ENCODE measurements at regions not wholly inside any gene's neighbourhood (a gene's known extent, or its start where the extent isn't known, plus 50 kb on each side); places are given as distances from the start of the nearest gene placed in this dataset.

DNA sequence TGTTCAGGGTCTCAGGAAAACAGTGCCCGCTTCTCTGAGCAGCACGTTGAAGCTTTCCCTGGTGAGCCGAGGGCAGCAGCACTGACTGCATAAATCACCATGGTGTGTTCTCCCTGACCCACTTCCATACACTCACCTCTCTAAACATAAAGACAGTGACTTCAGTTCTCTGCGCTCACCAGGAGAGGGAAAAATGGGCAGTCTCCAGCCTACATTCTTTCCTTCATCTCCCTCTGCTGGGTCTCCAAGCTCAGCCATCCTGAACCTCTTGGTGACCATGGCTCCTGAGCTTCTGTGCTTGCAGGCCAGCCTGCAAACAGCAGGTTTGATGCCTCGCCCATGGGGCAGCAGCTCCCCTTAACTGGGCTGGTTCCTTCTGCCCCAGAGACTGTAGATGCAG is 236.6 kb upstream of the ZNF32 start:
- H3K27ac ChIP-seq (ENCODE audit: low read depth in 2 of 2, low read length in 1 of 2): no peak overlapping the region
- 93 to 94% methylated on average over 5 of the region's 5 CpGs for WGBS, 2 donors
- no peaks in the 10 kb centered on the region for H3K36me3 ChIP-seq (ENCODE audit: control insufficient read depth in 2 of 2, insufficient read depth in 2 of 2, low read length in 1 of 2)
- H3K4me3 ChIP-seq (ENCODE audit: low read depth in 1 of 2, low read length in 2 of 2): no peak overlapping the region
- no peaks in the 10 kb centered on the region for H3K4me1 ChIP-seq (ENCODE audit: control insufficient read depth in 2 of 2, insufficient read depth in 2 of 2, low read length in 1 of 2)
- H3K9me3 ChIP-seq (ENCODE audit: control insufficient read depth in 2 of 2, insufficient read depth in 1 of 2, low read depth in 1 of 2, low read length in 1 of 2): no peaks in the 10 kb centered on the region
- no peaks in the 10 kb centered on the region for H3K27me3 ChIP-seq (ENCODE audit: control insufficient read depth in 1 of 2, insufficient read depth in 2 of 2, low read length in 2 of 2)

DNA sequence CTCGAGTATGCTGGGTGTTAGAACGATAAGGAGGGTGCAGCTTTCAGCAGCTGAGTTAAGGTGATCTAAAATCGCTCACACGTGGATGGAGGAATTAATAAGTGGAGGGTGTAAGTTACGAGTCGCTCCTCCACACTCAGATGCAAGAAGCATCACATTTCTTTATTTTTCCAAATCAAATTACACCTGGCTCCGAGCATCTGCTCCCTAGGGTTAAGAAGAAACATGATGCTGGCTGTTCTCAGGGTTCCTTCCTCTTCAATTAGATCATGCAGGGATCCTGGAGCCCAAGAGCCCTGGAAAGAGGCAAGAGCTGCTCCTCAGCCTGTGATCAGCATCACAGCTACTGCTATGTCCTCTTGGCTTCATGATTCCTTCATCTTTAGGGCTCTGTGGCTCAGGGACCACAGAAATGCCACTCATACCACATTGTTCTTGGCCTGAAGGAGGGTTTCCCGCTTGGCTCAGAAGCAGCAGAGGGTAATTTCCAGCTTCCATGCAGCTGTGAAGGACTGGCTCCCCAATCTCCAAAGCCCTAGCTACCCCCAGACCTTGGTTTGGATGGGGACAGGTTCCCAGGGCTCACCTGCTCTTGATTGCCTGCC is 235.9 kb upstream of the ZNF32 start:
- Histone ChIP-seq H3K9me3 (ENCODE audit: control insufficient read depth in 2 of 2, insufficient read depth in 1 of 2, low read depth in 1 of 2, low read length in 1 of 2) (no peaks in the 10 kb centered on the region), H3K4me1 (ENCODE audit: control insufficient read depth in 2 of 2, insufficient read depth in 2 of 2, low read length in 1 of 2) (no peaks in the 10 kb centered on the region), H3K27ac (ENCODE audit: low read depth in 2 of 2, low read length in 1 of 2) (no peak overlapping the region), H3K36me3 (ENCODE audit: control insufficient read depth in 2 of 2, insufficient read depth in 2 of 2, low read length in 1 of 2) (no peaks in the 10 kb centered on the region), H3K27me3 (ENCODE audit: control insufficient read depth in 1 of 2, insufficient read depth in 2 of 2, low read length in 2 of 2) (no peaks in the 10 kb centered on the region), H3K4me3 (ENCODE audit: low read depth in 1 of 2, low read length in 2 of 2) (no peak overlapping the region)
- WGBS, 2 donors: 82 to 85% methylated on average over 8 of the region's 8 CpGs

DNA sequence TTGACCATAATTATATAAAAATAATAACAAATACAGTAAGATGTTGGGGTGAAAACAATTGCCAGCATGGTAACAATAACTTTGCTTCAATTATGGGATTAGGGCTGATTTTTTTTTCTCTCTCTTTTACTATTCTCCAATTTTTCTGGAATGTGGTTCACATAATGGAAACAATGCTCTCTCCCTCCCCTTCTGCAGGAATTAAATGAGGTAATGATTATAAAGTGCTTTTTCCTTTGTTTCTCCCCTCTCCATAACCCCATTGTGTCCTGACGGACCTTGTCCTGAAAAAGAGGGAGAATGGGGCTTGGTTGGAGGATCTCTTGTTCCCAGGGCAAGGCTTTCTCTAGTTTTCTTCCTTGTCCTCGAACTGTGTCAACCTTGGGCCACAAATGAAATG is 234.0 kb upstream of the ZNF32 start:
- H3K27me3 ChIP-seq (ENCODE audit: control insufficient read depth in 1 of 2, insufficient read depth in 2 of 2, low read length in 2 of 2): no peaks in the 10 kb centered on the region
- H3K36me3 ChIP-seq (ENCODE audit: control insufficient read depth in 2 of 2, insufficient read depth in 2 of 2, low read length in 1 of 2): no peaks in the 10 kb centered on the region
- peaks cover 0 to 1% of the 10 kb centered on the region in 2 donors for H3K4me1 ChIP-seq (ENCODE audit: control insufficient read depth in 2 of 2, insufficient read depth in 2 of 2, low read length in 1 of 2)
- 84 to 87% methylated on average over 2 of the region's 2 CpGs for WGBS, 2 donors
- H3K9me3 ChIP-seq (ENCODE audit: control insufficient read depth in 2 of 2, insufficient read depth in 1 of 2, low read depth in 1 of 2, low read length in 1 of 2): no peaks in the 10 kb centered on the region
- no peak overlapping the region for H3K27ac ChIP-seq (ENCODE audit: low read depth in 2 of 2, low read length in 1 of 2)
- no peak overlapping the region for H3K4me3 ChIP-seq (ENCODE audit: low read depth in 1 of 2, low read length in 2 of 2)

DNA sequence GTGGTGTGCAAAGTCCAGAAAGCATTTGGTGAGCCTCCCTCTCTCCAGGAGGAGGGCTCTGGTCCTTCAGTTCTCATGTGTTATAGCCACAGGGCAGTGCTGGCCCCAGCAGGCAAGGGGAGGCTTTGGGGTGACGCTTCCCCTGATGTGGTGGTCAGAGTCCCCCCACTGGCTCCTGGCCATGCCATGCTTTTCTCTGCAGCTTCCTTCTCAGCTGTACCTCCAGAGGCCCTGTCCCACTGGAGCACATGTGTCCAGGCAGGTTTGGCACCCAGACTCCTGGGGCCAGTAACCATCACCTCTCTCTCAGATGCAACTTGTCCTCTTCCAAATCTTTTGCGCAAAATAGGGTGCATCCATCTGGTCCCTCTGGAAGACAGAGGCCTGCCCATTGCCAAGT is 233.0 kb upstream of the ZNF32 start:
- Histone ChIP-seq H3K36me3 (ENCODE audit: control insufficient read depth in 2 of 2, insufficient read depth in 2 of 2, low read length in 1 of 2) (no peaks in the 10 kb centered on the region), H3K9me3 (ENCODE audit: control insufficient read depth in 2 of 2, insufficient read depth in 1 of 2, low read depth in 1 of 2, low read length in 1 of 2) (no peaks in the 10 kb centered on the region), H3K4me1 (ENCODE audit: control insufficient read depth in 2 of 2, insufficient read depth in 2 of 2, low read length in 1 of 2) (peaks cover 0 to 2% of the 10 kb centered on the region in 2 donors), H3K27me3 (ENCODE audit: control insufficient read depth in 1 of 2, insufficient read depth in 2 of 2, low read length in 2 of 2) (no peaks in the 10 kb centered on the region), H3K27ac (ENCODE audit: low read depth in 2 of 2, low read length in 1 of 2) (no peak overlapping the region), H3K4me3 (ENCODE audit: low read depth in 1 of 2, low read length in 2 of 2) (no peak overlapping the region)
- WGBS, 2 donors: 97% methylated on average over 2 of the region's 2 CpGs

DNA sequence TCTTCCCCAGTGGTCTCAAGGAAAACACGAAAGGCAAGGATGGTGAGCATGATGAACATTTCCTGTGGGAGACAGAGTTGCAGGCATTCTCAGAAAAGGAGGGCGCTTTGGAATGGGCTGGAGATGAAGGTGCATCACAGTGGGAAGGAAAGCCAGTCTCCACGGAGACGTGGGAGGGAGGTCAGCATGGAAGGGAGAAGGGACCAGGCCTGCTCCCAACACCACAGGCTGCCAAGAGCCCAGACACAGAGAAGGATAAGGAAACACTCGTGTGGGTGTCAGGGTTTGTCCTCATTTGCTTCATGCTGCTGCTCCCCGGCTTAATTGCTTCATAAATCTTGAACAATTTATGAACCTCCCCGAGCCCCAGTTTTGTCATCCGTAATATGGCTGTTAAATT is 231.5 kb upstream of the ZNF32 start:
- Histone ChIP-seq H3K36me3 (ENCODE audit: control insufficient read depth in 2 of 2, insufficient read depth in 2 of 2, low read length in 1 of 2) (no peaks in the 10 kb centered on the region), H3K27me3 (ENCODE audit: control insufficient read depth in 1 of 2, insufficient read depth in 2 of 2, low read length in 2 of 2) (no peaks in the 10 kb centered on the region), H3K27ac (ENCODE audit: low read depth in 2 of 2, low read length in 1 of 2) (no peak overlapping the region), H3K4me1 (ENCODE audit: control insufficient read depth in 2 of 2, insufficient read depth in 2 of 2, low read length in 1 of 2) (peaks cover 0 to 2% of the 10 kb centered on the region in 2 donors), H3K9me3 (ENCODE audit: control insufficient read depth in 2 of 2, insufficient read depth in 1 of 2, low read depth in 1 of 2, low read length in 1 of 2) (no peaks in the 10 kb centered on the region), H3K4me3 (ENCODE audit: low read depth in 1 of 2, low read length in 2 of 2) (no peak overlapping the region)
- 63 to 66% methylated on average over 8 of the region's 8 CpGs for WGBS, 2 donors

DNA sequence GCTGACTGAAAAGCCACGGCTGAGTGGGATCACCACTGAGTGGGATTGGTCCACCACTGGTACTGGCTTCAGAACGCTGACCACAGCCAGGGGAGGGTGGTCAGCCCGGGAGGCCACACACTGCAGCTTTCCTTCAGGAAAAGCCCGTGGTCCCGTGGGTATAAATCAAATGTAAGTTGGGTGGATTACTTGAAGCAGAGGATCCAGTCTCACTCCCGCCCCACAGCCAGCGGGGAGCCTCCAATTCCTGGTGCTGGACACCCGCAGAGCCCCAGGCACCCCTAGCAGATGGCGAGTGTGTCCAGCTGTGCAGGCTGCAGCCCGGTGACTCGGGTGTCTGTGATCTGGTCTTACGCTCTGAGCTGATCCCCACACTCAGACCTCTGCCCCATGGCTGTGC is 231.1 kb upstream of the ZNF32 start:
- Histone ChIP-seq H3K36me3 (ENCODE audit: control insufficient read depth in 2 of 2, insufficient read depth in 2 of 2, low read length in 1 of 2) (no peaks in the 10 kb centered on the region), H3K4me3 (ENCODE audit: low read depth in 1 of 2, low read length in 2 of 2) (no peak overlapping the region), H3K9me3 (ENCODE audit: control insufficient read depth in 2 of 2, insufficient read depth in 1 of 2, low read depth in 1 of 2, low read length in 1 of 2) (no peaks in the 10 kb centered on the region), H3K27ac (ENCODE audit: low read depth in 2 of 2, low read length in 1 of 2) (no peak overlapping the region), H3K4me1 (ENCODE audit: control insufficient read depth in 2 of 2, insufficient read depth in 2 of 2, low read length in 1 of 2) (peaks cover 0 to 2% of the 10 kb centered on the region in 2 donors), H3K27me3 (ENCODE audit: control insufficient read depth in 1 of 2, insufficient read depth in 2 of 2, low read length in 2 of 2) (no peaks in the 10 kb centered on the region)
- WGBS, 2 donors: 81 to 82% methylated on average over 12 of the region's 12 CpGs

DNA sequence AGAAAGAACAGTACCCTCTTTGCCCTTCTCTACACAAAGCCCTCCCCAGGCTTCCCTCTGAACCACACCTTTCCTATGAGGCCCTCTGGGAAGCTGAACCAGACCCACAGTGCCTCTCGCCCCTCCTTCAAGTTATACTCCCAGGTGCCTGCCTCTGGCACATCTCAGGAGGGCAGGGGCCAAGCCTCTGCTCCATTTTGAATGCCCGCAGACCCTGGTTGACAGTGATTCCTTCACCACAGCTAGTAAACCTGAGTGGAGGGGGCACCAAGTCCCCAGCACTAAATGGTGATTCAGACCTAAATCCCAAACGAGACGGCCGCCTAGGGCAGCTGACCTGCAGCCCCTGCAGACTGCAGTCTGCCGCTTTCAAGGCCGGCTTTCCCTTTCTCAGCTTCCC is 230.5 kb upstream of the ZNF32 start:
- Histone ChIP-seq H3K36me3 (ENCODE audit: control insufficient read depth in 2 of 2, insufficient read depth in 2 of 2, low read length in 1 of 2) (no peaks in the 10 kb centered on the region), H3K9me3 (ENCODE audit: control insufficient read depth in 2 of 2, insufficient read depth in 1 of 2, low read depth in 1 of 2, low read length in 1 of 2) (no peaks in the 10 kb centered on the region), H3K27me3 (ENCODE audit: control insufficient read depth in 1 of 2, insufficient read depth in 2 of 2, low read length in 2 of 2) (no peaks in the 10 kb centered on the region), H3K4me3 (ENCODE audit: low read depth in 1 of 2, low read length in 2 of 2) (no peak overlapping the region), H3K27ac (ENCODE audit: low read depth in 2 of 2, low read length in 1 of 2) (no peak overlapping the region), H3K4me1 (ENCODE audit: control insufficient read depth in 2 of 2, insufficient read depth in 2 of 2, low read length in 1 of 2) (peaks cover 0 to 2% of the 10 kb centered on the region in 2 donors)
- 84 to 92% methylated on average over 7 of the region's 7 CpGs for WGBS, 2 donors

DNA sequence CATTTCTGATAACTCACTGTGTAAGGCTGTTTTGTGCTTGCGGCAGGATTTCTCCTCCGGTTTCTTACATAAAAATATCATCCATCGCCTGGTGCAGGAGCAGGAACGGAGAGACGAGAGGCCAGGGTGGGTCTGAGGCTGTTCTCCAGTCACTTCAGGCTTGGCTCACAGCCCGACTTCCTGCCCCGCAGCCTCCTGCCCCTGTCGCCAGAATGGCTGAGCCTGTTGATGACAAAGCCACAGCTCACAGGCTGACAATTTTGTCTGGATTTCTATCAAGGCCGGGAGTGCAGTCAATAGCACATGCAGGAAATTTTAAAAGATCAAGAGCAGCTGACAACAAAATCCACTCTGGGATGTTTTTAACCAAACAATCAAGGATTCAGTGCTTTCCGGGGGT is 229.7 kb upstream of the ZNF32 start:
- 57 to 65% methylated on average over 10 of the region's 10 CpGs for WGBS, 2 donors
- H3K27ac ChIP-seq (ENCODE audit: low read depth in 2 of 2, low read length in 1 of 2): no peak overlapping the region
- no peak overlapping the region for H3K4me3 ChIP-seq (ENCODE audit: low read depth in 1 of 2, low read length in 2 of 2)
- peaks cover 0 to 2% of the 10 kb centered on the region in 2 donors for H3K4me1 ChIP-seq (ENCODE audit: control insufficient read depth in 2 of 2, insufficient read depth in 2 of 2, low read length in 1 of 2)
- H3K36me3 ChIP-seq (ENCODE audit: control insufficient read depth in 2 of 2, insufficient read depth in 2 of 2, low read length in 1 of 2): no peaks in the 10 kb centered on the region
- no peaks in the 10 kb centered on the region for H3K9me3 ChIP-seq (ENCODE audit: control insufficient read depth in 2 of 2, insufficient read depth in 1 of 2, low read depth in 1 of 2, low read length in 1 of 2)
- H3K27me3 ChIP-seq (ENCODE audit: control insufficient read depth in 1 of 2, insufficient read depth in 2 of 2, low read length in 2 of 2): no peaks in the 10 kb centered on the region

DNA sequence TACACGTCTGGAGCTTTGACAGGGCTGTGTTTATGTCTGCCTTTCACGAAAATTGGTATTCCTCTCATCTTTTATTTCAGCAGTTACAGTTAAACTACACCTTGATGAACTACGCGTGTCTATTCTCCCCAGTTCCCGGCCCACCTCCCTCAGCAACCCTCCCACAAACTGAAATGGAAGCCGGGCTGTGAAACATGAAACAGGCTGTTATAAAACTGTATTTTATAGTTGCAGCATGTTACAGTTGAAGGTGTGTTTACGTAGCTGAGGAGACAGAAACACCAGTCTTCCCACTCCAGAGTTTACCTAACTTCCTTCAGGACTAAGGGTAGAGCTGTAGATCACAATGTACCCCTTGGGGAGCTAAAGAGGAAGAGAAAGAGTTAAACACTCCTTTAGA is 228.3 kb upstream of the ZNF32 start:
- H3K4me3 ChIP-seq (ENCODE audit: low read depth in 1 of 2, low read length in 2 of 2): no peak overlapping the region
- no peaks in the 10 kb centered on the region for H3K27me3 ChIP-seq (ENCODE audit: control insufficient read depth in 1 of 2, insufficient read depth in 2 of 2, low read length in 2 of 2)
- H3K36me3 ChIP-seq (ENCODE audit: control insufficient read depth in 2 of 2, insufficient read depth in 2 of 2, low read length in 1 of 2): no peaks in the 10 kb centered on the region
- H3K9me3 ChIP-seq (ENCODE audit: control insufficient read depth in 2 of 2, insufficient read depth in 1 of 2, low read depth in 1 of 2, low read length in 1 of 2): no peaks in the 10 kb centered on the region
- no peak overlapping the region for H3K27ac ChIP-seq (ENCODE audit: low read depth in 2 of 2, low read length in 1 of 2)
- 90 to 91% methylated on average over 7 of the region's 7 CpGs for WGBS, 2 donors
- peaks cover 0 to 2% of the 10 kb centered on the region in 2 donors for H3K4me1 ChIP-seq (ENCODE audit: control insufficient read depth in 2 of 2, insufficient read depth in 2 of 2, low read length in 1 of 2)

DNA sequence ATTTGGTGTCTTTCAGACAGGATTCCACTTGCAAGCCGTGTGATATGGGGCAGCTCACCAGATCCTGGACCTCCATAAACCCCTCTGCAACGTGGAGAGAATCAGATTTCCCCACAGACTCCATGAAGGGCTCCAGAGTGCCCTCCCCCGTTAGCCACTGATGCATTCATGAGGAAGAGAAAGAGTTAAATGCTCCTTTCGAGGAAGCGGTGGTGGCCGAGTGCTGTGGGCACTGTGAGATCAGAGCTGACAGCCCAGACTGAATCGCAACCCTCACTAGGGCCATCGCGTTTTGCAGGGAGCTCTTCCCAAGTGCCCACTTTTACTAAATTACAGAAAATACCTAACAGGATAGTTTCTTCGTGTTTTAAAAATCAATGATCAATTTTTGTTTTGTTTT is 226.3 kb upstream of the ZNF32 start:
- Histone ChIP-seq H3K4me3 (ENCODE audit: low read depth in 1 of 2, low read length in 2 of 2) (no peak overlapping the region), H3K9me3 (ENCODE audit: control insufficient read depth in 2 of 2, insufficient read depth in 1 of 2, low read depth in 1 of 2, low read length in 1 of 2) (no peaks in the 10 kb centered on the region), H3K36me3 (ENCODE audit: control insufficient read depth in 2 of 2, insufficient read depth in 2 of 2, low read length in 1 of 2) (no peaks in the 10 kb centered on the region), H3K27ac (ENCODE audit: low read depth in 2 of 2, low read length in 1 of 2) (no peak overlapping the region), H3K27me3 (ENCODE audit: control insufficient read depth in 1 of 2, insufficient read depth in 2 of 2, low read length in 2 of 2) (no peaks in the 10 kb centered on the region), H3K4me1 (ENCODE audit: control insufficient read depth in 2 of 2, insufficient read depth in 2 of 2, low read length in 1 of 2) (peaks cover 2 to 4% of the 10 kb centered on the region in 2 donors)
- 69 to 73% methylated on average over 10 of the region's 10 CpGs for WGBS, 2 donors
